HepG2 (cell line): ENCODE measurements at regions not wholly inside any gene's neighbourhood (a gene's known extent, or its start where the extent isn't known, plus 50 kb on each side); places are given as distances from the start of the nearest gene placed in this dataset.

Experiments used
- ATF6 ChIP-seq: sonication (generic); formaldehyde crosslinking; conservative IDR thresholded peaks from 2 replicates; pipeline ENCODE4 v1.4.0; 2020; ENCODE audit warnings: missing genetic modification reagents
- DPF2 ChIP-seq: sonication (generic); formaldehyde crosslinking; IDR thresholded peaks from 2 replicates; pipeline ENCODE4 v1.4.0; 2020; ENCODE audit warnings: mild to moderate bottlenecking, low read depth, missing genetic modification reagents, borderline replicate concordance
- E2F2 ChIP-seq: sonication (generic); formaldehyde crosslinking; IDR thresholded peaks from 2 replicates; pipeline ENCODE4 v1.4.0; 2020; ENCODE audit warnings: missing genetic modification reagents, borderline replicate concordance
- HIVEP1 ChIP-seq: sonication (generic); formaldehyde crosslinking; IDR thresholded peaks from 2 replicates; pipeline ENCODE4 v1.4.0; 2020; ENCODE audit warnings: mild to moderate bottlenecking, missing genetic modification reagents
- MED1 ChIP-seq: sonication (generic); formaldehyde crosslinking; IDR thresholded peaks from 2 replicates; pipeline ENCODE4 v1.4.0; 2020; ENCODE audit warnings: missing genetic modification reagents
- MLX ChIP-seq: IDR thresholded peaks from 2 replicates; pipeline ENCODE4 v1.6.1; 2016
- ONECUT2 ChIP-seq: sonication (generic); formaldehyde crosslinking; IDR thresholded peaks from 2 replicates; pipeline ENCODE4 v1.4.0; 2020; ENCODE audit warnings: missing genetic modification reagents
- PAF1 ChIP-seq: IDR thresholded peaks from 2 replicates; pipeline ENCODE4 v1.6.1; 2016; ENCODE audit warnings: missing genetic modification reagents, missing compliant biosample characterization
- PCBP1 ChIP-seq: fragments of 200-400 bp; formaldehyde crosslinking; IDR thresholded peaks from 2 replicates; pipeline ENCODE4 v1.6.1; 2017; ENCODE audit warnings: mild to moderate bottlenecking, low read depth, low read length, borderline replicate concordance
- SALL2 ChIP-seq: sonication (generic); formaldehyde crosslinking; IDR thresholded peaks from 2 replicates; pipeline ENCODE4 v1.8.1; 2023; ENCODE audit warnings: mild to moderate bottlenecking, missing genetic modification reagents, inconsistent platforms
- SNAPC2 ChIP-seq: sonication (generic); formaldehyde crosslinking; IDR thresholded peaks from 2 replicates; pipeline ENCODE4 v1.8.1; 2022; ENCODE audit warnings: mild to moderate bottlenecking, missing genetic modification reagents
- TOE1 ChIP-seq: sonication (generic); formaldehyde crosslinking; IDR thresholded peaks from 2 replicates; pipeline ENCODE4 v1.4.0; 2020; ENCODE audit warnings: mild to moderate bottlenecking, missing genetic modification reagents
- ZBTB39 ChIP-seq: sonication (generic); formaldehyde crosslinking; IDR thresholded peaks from 2 replicates; pipeline ENCODE4 v1.5.0; 2020; ENCODE audit warnings: missing genetic modification reagents
- ZNF256 ChIP-seq: sonication (generic); formaldehyde crosslinking; conservative IDR thresholded peaks from 2 replicates; pipeline ENCODE4 v1.4.0; 2020; ENCODE audit warnings: missing genetic modification reagents
- TF ChIP-seq, protein P1 (sequence below): sonication (generic); formaldehyde crosslinking; IDR thresholded peaks from 2 replicates; pipeline ENCODE4 v1.4.0; 2020; ENCODE audit warnings: mild to moderate bottlenecking, missing genetic modification reagents, borderline replicate concordance
- TF ChIP-seq, protein P2 (sequence below): sonication (generic); formaldehyde crosslinking; IDR thresholded peaks from 2 replicates; pipeline ENCODE4 v1.5.1; 2020; ENCODE audit warnings: missing genetic modification reagents, mild to moderate bottlenecking, borderline replicate concordance

- TF ChIP-seq TOE1 (CRISPR knock-in tag) (no peak), SNAPC2 (CRISPR knock-in tag) (no peak), ZNF256 (CRISPR knock-in tag) (0 out of 2 replicates have a peak, but pooled peaks have one; percentile 70), ATF6 (CRISPR knock-in tag) (no peak), PAF1 (CRISPR knock-in tag) (no peak), E2F2 (CRISPR knock-in tag) (no peak), MED1 (peak; percentile 69), MLX (CRISPR knock-in tag) (peak; percentile 93), DPF2 (CRISPR knock-in tag) (0 out of 2 replicates have a peak, but pooled peaks have one; percentile 74), ZBTB39 (CRISPR knock-in tag) (no peak), ONECUT2 (CRISPR knock-in tag) (no peak), SALL2 (CRISPR knock-in tag) (peak; percentile 59; the same call in 1 of the 2 replicates), HIVEP1 (CRISPR knock-in tag) (no peak), PCBP1 (no peak)
- TF ChIP-seq, protein P1, sequence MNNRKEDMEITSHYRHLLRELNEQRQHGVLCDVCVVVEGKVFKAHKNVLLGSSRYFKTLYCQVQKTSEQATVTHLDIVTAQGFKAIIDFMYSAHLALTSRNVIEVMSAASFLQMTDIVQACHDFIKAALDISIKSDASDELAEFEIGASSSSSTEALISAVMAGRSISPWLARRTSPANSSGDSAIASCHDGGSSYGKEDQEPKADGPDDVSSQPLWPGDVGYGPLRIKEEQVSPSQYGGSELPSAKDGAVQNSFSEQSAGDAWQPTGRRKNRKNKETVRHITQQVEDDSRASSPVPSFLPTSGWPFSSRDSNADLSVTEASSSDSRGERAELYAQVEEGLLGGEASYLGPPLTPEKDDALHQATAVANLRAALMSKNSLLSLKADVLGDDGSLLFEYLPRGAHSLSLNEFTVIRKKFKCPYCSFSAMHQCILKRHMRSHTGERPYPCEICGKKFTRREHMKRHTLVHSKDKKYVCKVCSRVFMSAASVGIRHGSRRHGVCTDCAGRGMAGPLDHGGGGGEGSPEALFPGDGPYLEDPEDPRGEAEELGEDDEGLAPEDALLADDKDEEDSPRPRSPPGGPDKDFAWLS (CRISPR knock-in tag) = no peak
- TF ChIP-seq, protein P2, sequence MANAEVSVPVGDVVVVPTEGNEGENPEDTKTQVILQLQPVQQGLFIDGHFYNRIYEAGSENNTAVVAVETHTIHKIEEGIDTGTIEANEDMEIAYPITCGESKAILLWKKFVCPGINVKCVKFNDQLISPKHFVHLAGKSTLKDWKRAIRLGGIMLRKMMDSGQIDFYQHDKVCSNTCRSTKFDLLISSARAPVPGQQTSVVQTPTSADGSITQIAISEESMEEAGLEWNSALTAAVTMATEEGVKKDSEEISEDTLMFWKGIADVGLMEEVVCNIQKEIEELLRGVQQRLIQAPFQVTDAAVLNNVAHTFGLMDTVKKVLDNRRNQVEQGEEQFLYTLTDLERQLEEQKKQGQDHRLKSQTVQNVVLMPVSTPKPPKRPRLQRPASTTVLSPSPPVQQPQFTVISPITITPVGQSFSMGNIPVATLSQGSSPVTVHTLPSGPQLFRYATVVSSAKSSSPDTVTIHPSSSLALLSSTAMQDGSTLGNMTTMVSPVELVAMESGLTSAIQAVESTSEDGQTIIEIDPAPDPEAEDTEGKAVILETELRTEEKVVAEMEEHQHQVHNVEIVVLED = peak; percentile 46; the same call in 1 of the 2 replicates
Observed at GRCh38 chr10:30553626-30554439, 75.7 kb downstream of the LYZL2 start (continued).
